HepG2 (cell line): ENCODE measurements at regions not wholly inside any gene's neighbourhood (a gene's known extent, or its start where the extent isn't known, plus 50 kb on each side); places are given as distances from the start of the nearest gene placed in this dataset.

ENCODE experiments used
- EED ChIP-seq: sonication (generic); formaldehyde crosslinking; IDR thresholded peaks from 2 replicates; pipeline ENCODE4 v1.5.0; 2020; ENCODE audit warnings: mild to moderate bottlenecking, missing genetic modification reagents
- ELF1 ChIP-seq: sonication (generic); formaldehyde crosslinking; IDR thresholded peaks from 2 replicates; pipeline ENCODE4 v1.4.0; 2020; ENCODE audit warnings: missing genetic modification reagents
- ESRRA ChIP-seq: sonication (generic); formaldehyde crosslinking; IDR thresholded peaks from 2 replicates; pipeline ENCODE4 v1.5.1; 2020; ENCODE audit warnings: mild to moderate bottlenecking, low read depth, missing genetic modification reagents
- FOXK1 ChIP-seq: sonication (generic); formaldehyde crosslinking; IDR thresholded peaks from 2 replicates; pipeline ENCODE4 v1.4.0; 2020; ENCODE audit warnings: low read depth, missing genetic modification reagents, borderline replicate concordance
- FOXO1 ChIP-seq: sonication (generic); formaldehyde crosslinking; IDR thresholded peaks from 2 replicates; pipeline ENCODE4 v1.4.0; 2020; ENCODE audit warnings: missing genetic modification reagents
- GATAD1 ChIP-seq: IDR thresholded peaks from 2 replicates; pipeline ENCODE4 v1.6.1; 2016; ENCODE audit warnings: missing genetic modification reagents, missing compliant biosample characterization
- NFKB2 ChIP-seq: sonication (generic); formaldehyde crosslinking; IDR thresholded peaks from 2 replicates; pipeline ENCODE4 v1.4.0; 2020; ENCODE audit warnings: missing genetic modification reagents, borderline replicate concordance
- NR3C1 ChIP-seq: sonication (generic); formaldehyde crosslinking; IDR thresholded peaks from 2 replicates; pipeline ENCODE4 v1.4.0; 2020; ENCODE audit warnings: missing genetic modification reagents
- RXRB ChIP-seq: IDR thresholded peaks from 2 replicates; pipeline ENCODE4 v1.6.1; 2016; ENCODE audit warnings: borderline replicate concordance, missing genetic modification reagents, missing compliant biosample characterization
- ZNF572 ChIP-seq: sonication (generic); formaldehyde crosslinking; IDR thresholded peaks from 2 replicates; pipeline ENCODE4 v1.5.1; 2020; ENCODE audit warnings: mild to moderate bottlenecking, missing genetic modification reagents
- TF ChIP-seq, protein P1 (sequence below): sonication (generic); formaldehyde crosslinking; IDR thresholded peaks from 2 replicates; pipeline ENCODE4 v1.4.0; 2020; ENCODE audit warnings: mild to moderate bottlenecking, missing genetic modification reagents
- TF ChIP-seq, protein P2 (sequence below): sonication (generic); formaldehyde crosslinking; IDR thresholded peaks from 2 replicates; pipeline ENCODE4 v1.5.0; 2020; ENCODE audit warnings: mild to moderate bottlenecking, missing genetic modification reagents
- TF ChIP-seq, protein P3 (sequence below), 2 experiments: sonication (generic) in 1 of 2; formaldehyde crosslinking in 1 of 2; IDR thresholded peaks; 2 replicates each; pipeline versions ENCODE4 v1.5.1 to v1.6.1; 2011 to 2020; ENCODE audit warnings: borderline replicate concordance in 1 of 2, low read depth in 1 of 2, low read length in 1 of 2, mild to moderate bottlenecking in 1 of 2, missing genetic modification reagents in 1 of 2, moderate library complexity in 1 of 2

DNA sequence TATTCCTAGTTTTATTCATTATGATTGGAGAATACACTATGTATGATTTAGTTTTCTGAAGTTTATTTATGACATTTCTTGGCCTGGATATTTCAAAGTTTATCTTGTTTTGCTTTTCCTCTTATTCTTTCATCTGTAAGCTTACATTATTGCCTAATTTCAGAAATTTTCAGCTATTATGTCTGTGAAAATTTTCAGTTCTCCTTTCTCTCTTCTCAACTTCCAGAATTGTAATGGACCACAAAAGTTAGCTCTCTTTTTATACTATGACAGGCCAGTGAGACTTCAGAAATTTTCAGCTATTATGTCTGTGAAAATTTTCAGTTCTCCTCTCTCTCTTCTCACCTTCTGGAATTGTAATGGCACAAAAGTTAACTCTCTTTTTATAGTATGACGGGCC is 97.2 kb upstream of the SCN7A start (continued):
- TF ChIP-seq, protein P1, sequence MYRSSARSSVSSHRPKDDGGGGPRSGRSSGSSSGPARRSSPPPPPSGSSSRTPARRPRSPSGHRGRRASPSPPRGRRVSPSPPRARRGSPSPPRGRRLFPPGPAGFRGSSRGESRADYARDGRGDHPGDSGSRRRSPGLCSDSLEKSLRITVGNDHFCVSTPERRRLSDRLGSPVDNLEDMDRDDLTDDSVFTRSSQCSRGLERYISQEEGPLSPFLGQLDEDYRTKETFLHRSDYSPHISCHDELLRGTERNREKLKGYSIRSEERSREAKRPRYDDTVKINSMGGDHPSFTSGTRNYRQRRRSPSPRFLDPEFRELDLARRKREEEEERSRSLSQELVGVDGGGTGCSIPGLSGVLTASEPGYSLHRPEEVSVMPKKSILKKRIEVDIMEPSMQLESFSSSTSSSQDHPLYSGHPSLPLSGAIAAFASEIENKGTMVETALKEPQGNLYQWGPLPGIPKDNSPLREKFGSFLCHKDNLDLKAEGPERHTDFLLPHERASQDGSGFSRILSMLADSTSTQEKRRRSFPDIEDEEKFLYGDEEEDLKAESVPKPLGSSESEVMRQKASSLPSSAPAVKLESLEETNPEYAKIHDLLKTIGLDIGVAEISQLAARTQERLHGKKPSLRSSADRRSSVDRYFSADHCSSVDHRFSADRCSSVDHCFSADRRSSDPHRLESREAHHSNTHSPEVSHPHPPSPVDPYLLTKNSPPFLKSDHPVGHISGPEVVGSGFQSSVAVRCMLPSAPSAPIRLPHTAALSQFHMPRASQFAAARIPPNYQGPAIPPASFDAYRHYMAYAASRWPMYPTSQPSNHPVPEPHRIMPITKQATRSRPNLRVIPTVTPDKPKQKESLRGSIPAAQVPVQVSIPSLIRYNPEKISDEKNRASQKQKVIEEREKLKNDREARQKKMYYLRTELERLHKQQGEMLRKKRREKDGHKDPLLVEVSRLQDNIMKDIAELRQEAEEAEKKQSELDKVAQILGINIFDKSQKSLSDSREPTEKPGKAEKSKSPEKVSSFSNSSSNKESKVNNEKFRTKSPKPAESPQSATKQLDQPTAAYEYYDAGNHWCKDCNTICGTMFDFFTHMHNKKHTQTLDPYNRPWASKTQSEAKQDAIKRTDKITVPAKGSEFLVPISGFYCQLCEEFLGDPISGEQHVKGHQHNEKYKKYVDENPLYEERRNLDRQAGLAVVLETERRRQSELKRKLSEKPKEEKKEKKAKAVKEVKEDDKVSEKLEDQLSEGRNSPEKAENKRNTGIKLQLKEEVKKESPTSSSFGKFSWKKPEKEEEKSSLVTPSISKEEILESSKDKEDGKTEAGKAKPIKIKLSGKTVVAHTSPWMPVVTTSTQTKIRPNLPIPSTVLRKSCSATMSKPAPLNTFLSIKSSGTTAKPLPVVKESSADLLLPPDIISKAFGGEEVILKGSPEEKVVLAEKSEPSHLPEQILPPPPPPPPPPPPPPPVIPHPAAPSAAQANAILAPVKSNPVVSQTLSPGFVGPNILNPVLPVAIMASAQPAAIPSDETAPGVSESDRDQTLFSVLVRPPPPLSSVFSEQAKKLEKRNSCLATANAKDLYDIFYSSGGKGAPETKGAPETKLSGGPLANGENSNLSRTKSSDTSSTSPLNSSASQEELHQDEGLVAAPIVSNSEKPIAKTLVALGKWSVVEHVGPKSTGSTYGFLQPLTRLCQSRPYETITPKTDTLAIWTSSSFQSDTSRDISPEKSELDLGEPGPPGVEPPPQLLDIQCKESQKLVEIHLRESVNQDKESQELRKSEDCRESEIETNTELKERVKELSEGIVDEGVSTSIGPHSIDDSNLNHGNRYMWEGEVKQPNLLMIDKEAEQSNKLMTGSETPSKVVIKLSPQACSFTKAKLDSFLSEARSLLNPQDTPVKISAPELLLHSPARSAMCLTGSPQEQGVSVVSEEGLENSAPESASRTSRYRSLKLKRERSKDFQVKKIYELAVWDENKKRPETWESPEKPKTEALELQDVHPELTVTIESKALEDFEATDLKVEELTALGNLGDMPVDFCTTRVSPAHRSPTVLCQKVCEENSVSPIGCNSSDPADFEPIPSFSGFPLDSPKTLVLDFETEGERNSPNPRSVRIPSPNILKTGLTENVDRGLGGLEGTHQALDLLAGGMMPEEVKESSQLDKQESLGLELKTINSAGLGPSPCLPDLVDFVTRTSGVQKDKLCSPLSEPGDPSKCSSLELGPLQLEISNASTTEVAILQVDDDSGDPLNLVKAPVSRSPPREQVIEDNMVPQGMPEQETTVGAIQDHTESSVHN (CRISPR knock-in tag): no peak
- TF ChIP-seq GATAD1 (CRISPR knock-in tag): no peak
- TF ChIP-seq NR3C1 (CRISPR knock-in tag): no peak
- no peak for TF ChIP-seq ELF1 (CRISPR knock-in tag)
- TF ChIP-seq FOXK1: no peak
- no peak for TF ChIP-seq ZNF572 (CRISPR knock-in tag)
- TF ChIP-seq RXRB (CRISPR knock-in tag): no peak
- no peak for TF ChIP-seq EED (CRISPR knock-in tag)
- no peak for TF ChIP-seq NFKB2 (CRISPR knock-in tag)
- TF ChIP-seq, protein P2, sequence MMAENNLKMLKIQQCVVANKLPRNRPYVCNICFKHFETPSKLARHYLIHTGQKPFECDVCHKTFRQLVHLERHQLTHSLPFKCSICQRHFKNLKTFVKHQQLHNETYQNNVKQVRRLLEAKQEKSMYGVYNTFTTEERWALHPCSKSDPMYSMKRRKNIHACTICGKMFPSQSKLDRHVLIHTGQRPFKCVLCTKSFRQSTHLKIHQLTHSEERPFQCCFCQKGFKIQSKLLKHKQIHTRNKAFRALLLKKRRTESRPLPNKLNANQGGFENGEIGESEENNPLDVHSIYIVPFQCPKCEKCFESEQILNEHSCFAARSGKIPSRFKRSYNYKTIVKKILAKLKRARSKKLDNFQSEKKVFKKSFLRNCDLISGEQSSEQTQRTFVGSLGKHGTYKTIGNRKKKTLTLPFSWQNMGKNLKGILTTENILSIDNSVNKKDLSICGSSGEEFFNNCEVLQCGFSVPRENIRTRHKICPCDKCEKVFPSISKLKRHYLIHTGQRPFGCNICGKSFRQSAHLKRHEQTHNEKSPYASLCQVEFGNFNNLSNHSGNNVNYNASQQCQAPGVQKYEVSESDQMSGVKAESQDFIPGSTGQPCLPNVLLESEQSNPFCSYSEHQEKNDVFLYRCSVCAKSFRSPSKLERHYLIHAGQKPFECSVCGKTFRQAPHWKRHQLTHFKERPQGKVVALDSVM (CRISPR knock-in tag): no peak
- TF ChIP-seq, protein P3, sequence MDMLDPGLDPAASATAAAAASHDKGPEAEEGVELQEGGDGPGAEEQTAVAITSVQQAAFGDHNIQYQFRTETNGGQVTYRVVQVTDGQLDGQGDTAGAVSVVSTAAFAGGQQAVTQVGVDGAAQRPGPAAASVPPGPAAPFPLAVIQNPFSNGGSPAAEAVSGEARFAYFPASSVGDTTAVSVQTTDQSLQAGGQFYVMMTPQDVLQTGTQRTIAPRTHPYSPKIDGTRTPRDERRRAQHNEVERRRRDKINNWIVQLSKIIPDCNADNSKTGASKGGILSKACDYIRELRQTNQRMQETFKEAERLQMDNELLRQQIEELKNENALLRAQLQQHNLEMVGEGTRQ (IDR thresholded peaks at IDR 0.05; ENCODE audit: low read depth, low read length): no peak
- TF ChIP-seq, protein P3 (CRISPR knock-in tag; IDR thresholded peaks at IDR 0.05; ENCODE audit: borderline replicate concordance): no peak
- TF ChIP-seq ESRRA (CRISPR knock-in tag): no peak
- TF ChIP-seq FOXO1 (CRISPR knock-in tag): no peak
